ENCODE measurements at regions not wholly inside any gene's neighbourhood (a gene's known extent, or its start where the extent isn't known, plus 50 kb on each side); places are given as distances from the start of the nearest gene placed in this dataset.

DNA sequence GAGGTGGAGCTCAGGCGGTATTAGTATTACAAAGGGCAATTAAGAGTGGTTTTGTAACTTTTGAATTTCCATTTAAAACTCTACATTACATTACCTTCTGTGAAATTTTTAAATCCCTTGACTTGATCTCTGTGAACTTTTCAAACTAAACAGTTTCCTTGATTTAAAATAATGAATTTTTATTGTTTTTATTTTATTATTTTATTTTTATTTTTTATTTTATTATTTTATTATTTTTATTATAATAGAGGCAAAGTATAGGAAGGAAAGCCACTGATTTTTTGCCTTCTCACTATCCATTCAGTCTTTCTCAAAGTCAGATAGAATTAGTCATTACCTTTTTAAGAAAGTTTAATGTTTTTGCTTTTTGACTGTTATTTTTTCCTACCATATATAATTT, 1248.1 kb upstream of the SLC10A2 start:
- TF ChIP-seq EZH2 (IDR thresholded peaks at IDR 0.05; ENCODE audit: low read depth, unreplicated experiment), result no peak
- TF ChIP-seq, protein P1, sequence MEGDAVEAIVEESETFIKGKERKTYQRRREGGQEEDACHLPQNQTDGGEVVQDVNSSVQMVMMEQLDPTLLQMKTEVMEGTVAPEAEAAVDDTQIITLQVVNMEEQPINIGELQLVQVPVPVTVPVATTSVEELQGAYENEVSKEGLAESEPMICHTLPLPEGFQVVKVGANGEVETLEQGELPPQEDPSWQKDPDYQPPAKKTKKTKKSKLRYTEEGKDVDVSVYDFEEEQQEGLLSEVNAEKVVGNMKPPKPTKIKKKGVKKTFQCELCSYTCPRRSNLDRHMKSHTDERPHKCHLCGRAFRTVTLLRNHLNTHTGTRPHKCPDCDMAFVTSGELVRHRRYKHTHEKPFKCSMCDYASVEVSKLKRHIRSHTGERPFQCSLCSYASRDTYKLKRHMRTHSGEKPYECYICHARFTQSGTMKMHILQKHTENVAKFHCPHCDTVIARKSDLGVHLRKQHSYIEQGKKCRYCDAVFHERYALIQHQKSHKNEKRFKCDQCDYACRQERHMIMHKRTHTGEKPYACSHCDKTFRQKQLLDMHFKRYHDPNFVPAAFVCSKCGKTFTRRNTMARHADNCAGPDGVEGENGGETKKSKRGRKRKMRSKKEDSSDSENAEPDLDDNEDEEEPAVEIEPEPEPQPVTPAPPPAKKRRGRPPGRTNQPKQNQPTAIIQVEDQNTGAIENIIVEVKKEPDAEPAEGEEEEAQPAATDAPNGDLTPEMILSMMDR (conservative IDR thresholded peaks at IDR 0.05; ENCODE audit: low read depth in 2 of 2), result no peak
- TF ChIP-seq CREB1 (CRISPR knock-in tag; IDR thresholded peaks at IDR 0.05; ENCODE audit: low read depth), result no peak

Measured in GM23338 (cell line).